SK-N-SH (cell line): ENCODE measurements at regions not wholly inside any gene's neighbourhood (a gene's known extent, or its start where the extent isn't known, plus 50 kb on each side); places are given as distances from the start of the nearest gene placed in this dataset.

Source experiments
- CTCF ChIA-PET: fragments of 300-600, 350-600 bp; formaldehyde crosslinking; extraction: SDS; loops from one replicate; lab custom pipeline; 2021; lab: Yijun Ruan, JAX
- POLR2A ChIA-PET: fragments of 350-600 bp; sonication (Branson Sonifier 250); formaldehyde crosslinking; extraction: SDS; loops from one replicate; lab custom pipeline; 2020; ENCODE audit warnings: antibody characterized with exemption, inconsistent platforms; lab: Yijun Ruan, JAX
- DNase-seq: peaks from one replicate; pipeline ENCODE4 v3.0.0; 2012
- H2AFZ ChIP-seq: fragments of 200-600 bp; sonication (generic); 2 replicates; pipeline ENCODE4 v1.8.1; 2016; ENCODE audit warnings: antibody characterized with exemption, mild to moderate bottlenecking, low read depth
- H3F3A ChIP-seq: fragments of 200-600 bp; sonication (generic); replicated peaks from 2 replicates; pipeline ENCODE3; 2016; ENCODE audit warnings: antibody characterized with exemption, mild to moderate bottlenecking; ENCODE audit not compliant: insufficient read depth
- H3K27ac ChIP-seq, 2 experiments: fragments of 200-500 bp in 1 of 2; fragments of 200-600 bp in 1 of 2; sonication (Bioruptor generic) in 1 of 2; sonication (generic), shearing (Covaris generic) in 1 of 2; 2 replicates each; pipeline versions ENCODE4 v1.5.1 to v1.6.1; 2014 to 2016; ENCODE audit warnings: low read depth in 2 of 2, inconsistent platforms in 1 of 2, low read length in 1 of 2, mild to moderate bottlenecking in 1 of 2, mixed read lengths in 1 of 2
- H3K27me3 ChIP-seq: fragments of 200-600 bp; sonication (generic), shearing (Covaris generic); 2 replicates; pipeline ENCODE4 v1.6.1; 2016; ENCODE audit warnings: mixed run types; ENCODE audit not compliant: insufficient read depth
- H3K36me3 ChIP-seq, 2 experiments: fragments of 200-500 bp in 1 of 2; fragments of 200-600 bp in 1 of 2; sonication (Bioruptor generic) in 1 of 2; sonication (generic) in 1 of 2; replicated peaks in 1 of 2; 2 replicates each; pipeline versions ENCODE3 to v1.5.1; 2014 to 2016; ENCODE audit warnings: low read length in 1 of 2, mild to moderate bottlenecking in 1 of 2; ENCODE audit not compliant: insufficient read depth in 2 of 2, control insufficient read depth in 1 of 2
- H3K4me1 ChIP-seq, 2 experiments: fragments of 200-500 bp in 1 of 2; fragments of 200-600 bp in 1 of 2; sonication (Bioruptor generic) in 1 of 2; sonication (generic), shearing (Covaris generic) in 1 of 2; 2 replicates each; pipeline versions ENCODE4 v1.5.1 to v1.6.1; 2014 to 2016; ENCODE audit warnings: low read depth in 1 of 2, low read length in 1 of 2, mixed run types in 1 of 2; ENCODE audit not compliant: insufficient read depth in 2 of 2, control insufficient read depth in 1 of 2
- H3K4me2 ChIP-seq: fragments of 200-600 bp; sonication (generic), shearing (Covaris generic); 2 replicates; pipeline ENCODE4 v1.6.1; 2017; ENCODE audit warnings: mixed run types
- H3K4me3 ChIP-seq, 2 experiments: fragments of 200-500 bp in 1 of 2; fragments of 200-600 bp in 1 of 2; sonication (Bioruptor generic) in 1 of 2; sonication (generic), shearing (Covaris generic) in 1 of 2; 2 replicates each; pipeline versions ENCODE4 v1.5.1 to v1.8.1; 2014 to 2016; ENCODE audit warnings: low read depth in 2 of 2, inconsistent platforms in 1 of 2, low read length in 1 of 2, mild to moderate bottlenecking in 1 of 2, mixed read lengths in 1 of 2, moderate library complexity in 1 of 2
- H3K79me2 ChIP-seq: fragments of 200-600 bp; sonication (generic); 2 replicates; pipeline ENCODE4 v1.8.1; 2017; ENCODE audit warnings: mild to moderate bottlenecking; ENCODE audit not compliant: insufficient read depth
- H3K9ac ChIP-seq: fragments of 200-600 bp; sonication (generic); 2 replicates; pipeline ENCODE4 v1.6.1; 2017; ENCODE audit warnings: mixed run types
- H3K9me2 ChIP-seq: fragments of 200-600 bp; sonication (generic); 2 replicates; pipeline ENCODE4 v1.6.1; 2017; ENCODE audit warnings: mixed run types
- H3K9me3 ChIP-seq: fragments of 200-600 bp; sonication (generic); 2 replicates; pipeline ENCODE4 v1.6.1; 2017; ENCODE audit warnings: mixed run types, mild to moderate bottlenecking, moderate library complexity
- H4K20me1 ChIP-seq: fragments of 200-600 bp; sonication (generic); 2 replicates; pipeline ENCODE4 v1.6.1; 2017; ENCODE audit warnings: mild to moderate bottlenecking, mixed run types; ENCODE audit not compliant: insufficient read depth
- EZH2phosphoT487 ChIP-seq: fragments of 200-600 bp; sonication (generic); IDR thresholded peaks from 2 replicates; pipeline ENCODE4 v1.6.1; 2017; ENCODE audit warnings: low read depth, mixed run types, mild to moderate bottlenecking, antibody characterized with exemption, moderate library complexity, borderline replicate concordance
- FOSL2 ChIP-seq: IDR thresholded peaks from 2 replicates; pipeline ENCODE4 v1.4.0; 2012; ENCODE audit warnings: low read depth, mild to moderate bottlenecking, moderate library complexity, borderline replicate concordance
- FOXM1 ChIP-seq: IDR thresholded peaks from 2 replicates; pipeline ENCODE4 v1.4.0; 2012; ENCODE audit warnings: low read depth, mild to moderate bottlenecking
- GABPA ChIP-seq: IDR thresholded peaks from 2 replicates; pipeline ENCODE4 v1.4.0; 2012; ENCODE audit warnings: low read depth, mild to moderate bottlenecking
- GATA2 ChIP-seq: sonication (generic); formaldehyde crosslinking; IDR thresholded peaks from 2 replicates; pipeline ENCODE4 v1.5.0; 2020; ENCODE audit warnings: mild to moderate bottlenecking, missing genetic modification reagents
- IRF3 ChIP-seq: fragments of 150-350 bp; IDR thresholded peaks from 2 replicates; pipeline ENCODE4 v1.6.1; 2016; ENCODE audit warnings: mild to moderate bottlenecking, low read depth, low read length
- JUND ChIP-seq: IDR thresholded peaks from 2 replicates; pipeline ENCODE4 v1.4.0; 2012
- MXI1 ChIP-seq: IDR thresholded peaks from 2 replicates; pipeline ENCODE4 v1.6.1; 2012; ENCODE audit warnings: mild to moderate bottlenecking, low read depth, low read length, improper control_type of control experiment
- NFIC ChIP-seq: IDR thresholded peaks from 2 replicates; pipeline ENCODE4 v1.4.0; 2012; ENCODE audit warnings: borderline replicate concordance
- PBX3 ChIP-seq: IDR thresholded peaks from 2 replicates; pipeline ENCODE4; 2012
- REST ChIP-seq: IDR thresholded peaks from 2 replicates; pipeline ENCODE4 v1.6.1; 2012; ENCODE audit warnings: mild to moderate bottlenecking, low read depth, low read length, moderate library complexity
- RXRA ChIP-seq: IDR thresholded peaks from 2 replicates; pipeline ENCODE4 v1.4.0; 2012; ENCODE audit warnings: low read depth, mild to moderate bottlenecking, borderline replicate concordance
- SIN3A ChIP-seq: IDR thresholded peaks from 2 replicates; pipeline ENCODE4 v1.6.1; 2012; ENCODE audit warnings: low read depth, mild to moderate bottlenecking, low read length, moderate library complexity, borderline replicate concordance
- SMC3 ChIP-seq: IDR thresholded peaks from 2 replicates; pipeline ENCODE4 v1.6.1; 2012; ENCODE audit warnings: low read depth, low read length, improper control_type of control experiment
- TAF1 ChIP-seq: IDR thresholded peaks from 2 replicates; pipeline ENCODE4 v1.6.1; 2012; ENCODE audit warnings: low read depth, mild to moderate bottlenecking, low read length, moderate library complexity, borderline replicate concordance
- TCF12 ChIP-seq: IDR thresholded peaks from 2 replicates; pipeline ENCODE4 v1.4.0; 2012
- WGBS: methylation state at CpG from one replicate; pipeline ENCODE4 v1.1.6; 2017; ENCODE audit warnings: low lambda C conversion rate; 5-methylcytosine and 5-hydroxymethylcytosine counted together
- TF ChIP-seq, protein P1 (sequence below): IDR thresholded peaks from 2 replicates; pipeline ENCODE4 v1.4.0; 2012; ENCODE audit warnings: low read depth

GRCh38 chr18:77876319-77876865, 626.7 kb downstream of the GALR1 start:
- Histone ChIP-seq H3K36me3 (no peaks in the 10 kb centered on the region), H3K4me3 (no peak overlapping the region), H4K20me1 (no peaks in the 10 kb centered on the region), H3F3A (no peaks in the 10 kb centered on the region), H3K79me2 (no peaks in the 10 kb centered on the region), H3K4me2 (no peak overlapping the region), H3K4me1 (no peaks in the 10 kb centered on the region), H3K9ac (no peak overlapping the region), H2AFZ (no peak overlapping the region), H3K27ac (no peak overlapping the region), H3K9me2 (no peaks in the 10 kb centered on the region), H3K27me3 (no peaks in the 10 kb centered on the region), H3K9me3 (no peaks in the 10 kb centered on the region)
- no peak for DNase-seq
- ChIA-PET POLR2A (no interaction called here), CTCF (interaction anchor here (0.5 to 3.9 kb wide), 3 partner anchors 9 to 49 kb away, joined by 3 to 26 read pairs (median 4); no protein-coding TSS in a partner anchor)
- TF ChIP-seq FOXM1 (no peak), MXI1 (no peak), EZH2phosphoT487 (no peak), TCF12 (no peak), SMC3 (no peak), NFIC (no peak), SIN3A (no peak), JUND (no peak)
- 6% methylated on average over 13 of the region's 16 CpGs for WGBS

GRCh38 chr18:77879829-77880228, 630.2 kb downstream of the GALR1 start:
- Histone ChIP-seq H3K27ac (no peak overlapping the region), H3K4me3 (no peak overlapping the region), H3K79me2 (no peaks in the 10 kb centered on the region), H3K9me2 (no peaks in the 10 kb centered on the region), H3K4me2 (no peak overlapping the region), H2AFZ (no peak overlapping the region), H3K9me3 (no peaks in the 10 kb centered on the region), H3K27me3 (no peaks in the 10 kb centered on the region), H3K9ac (no peak overlapping the region), H4K20me1 (no peaks in the 10 kb centered on the region), H3F3A (no peaks in the 10 kb centered on the region), H3K4me1 (no peaks in the 10 kb centered on the region), H3K36me3 (no peaks in the 10 kb centered on the region)
- TF ChIP-seq GABPA (no peak), RXRA (no peak), NFIC (no peak), SIN3A (no peak), FOSL2 (no peak), IRF3 (no peak), REST (no peak), JUND (no peak), TAF1 (no peak), PBX3 (no peak), GATA2 (no peak)
- TF ChIP-seq, protein P1, sequence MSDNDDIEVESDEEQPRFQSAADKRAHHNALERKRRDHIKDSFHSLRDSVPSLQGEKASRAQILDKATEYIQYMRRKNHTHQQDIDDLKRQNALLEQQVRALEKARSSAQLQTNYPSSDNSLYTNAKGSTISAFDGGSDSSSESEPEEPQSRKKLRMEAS = no peak
- no peak for DNase-seq
- ChIA-PET POLR2A (no interaction called here), CTCF (interaction anchor here (1.2 kb wide), 1 partner anchor 20 kb away, joined by 3 read pairs; no protein-coding TSS in a partner anchor)
- 27% methylated on average over 16 of the region's 16 CpGs for WGBS
